ENCODE measurements at regions not wholly inside any gene's neighbourhood (a gene's known extent, or its start where the extent isn't known, plus 50 kb on each side); places are given as distances from the start of the nearest gene placed in this dataset.

GRCh38 chr13:47474326-47474725 is 526.7 kb downstream of the SUCLA2 start:
- TF ChIP-seq CTCF (IDR thresholded peaks at IDR 0.05; ENCODE audit: insufficient read depth, low read length, poor library complexity, severe bottlenecking) (no peak), EZH2phosphoT487 (conservative IDR thresholded peaks at IDR 0.05; ENCODE audit: low read length) (no peak)

GRCh38 chr13:47472516-47472915 is 528.6 kb downstream of the SUCLA2 start:
- H3K9ac ChIP-seq (ENCODE audit: low read length) = no peak overlapping the region
- no peaks in the 10 kb centered on the region for H3K36me3 ChIP-seq (ENCODE audit: low read length)
- H3K9me3 ChIP-seq (ENCODE audit: insufficient read depth, low read length) = no peaks in the 10 kb centered on the region
- H3K27ac ChIP-seq (ENCODE audit: low read depth, low read length) = no peak overlapping the region
- H4K20me1 ChIP-seq (ENCODE audit: low read depth, low read length) = no peaks in the 10 kb centered on the region
- H3K79me2 ChIP-seq (ENCODE audit: insufficient read depth, low read length) = no peaks in the 10 kb centered on the region
- no peak overlapping the region for H3K4me2 ChIP-seq (ENCODE audit: low read depth, low read length, poor library complexity, severe bottlenecking)
- H2AFZ ChIP-seq (ENCODE audit: low read depth, low read length, severe bottlenecking) = no peak overlapping the region
- H3F3A ChIP-seq (ENCODE audit: insufficient read depth) = no peaks in the 10 kb centered on the region
- TF ChIP-seq CTCF (IDR thresholded peaks at IDR 0.05; ENCODE audit: insufficient read depth, low read length, poor library complexity, severe bottlenecking) (no peak), EZH2phosphoT487 (conservative IDR thresholded peaks at IDR 0.05; ENCODE audit: low read length) (no peak)
- H3K27me3 ChIP-seq (ENCODE audit: low read length) = no peaks in the 10 kb centered on the region
- no peaks in the 10 kb centered on the region for H3K9me2 ChIP-seq (replicated peaks; ENCODE audit: insufficient read depth, low read length)
- no peak overlapping the region for H3K4me3 ChIP-seq (ENCODE audit: insufficient read depth, low read length, poor library complexity, severe bottlenecking)

More at GRCh38 chr13:47474326-47474725, 526.7 kb downstream of the SUCLA2 start:
- no peak overlapping the region for H2AFZ ChIP-seq (ENCODE audit: low read depth, low read length, severe bottlenecking)
- no peak overlapping the region for H3K27ac ChIP-seq (ENCODE audit: low read depth, low read length)
- H4K20me1 ChIP-seq (ENCODE audit: low read depth, low read length) = no peaks in the 10 kb centered on the region
- no peaks in the 10 kb centered on the region for H3K36me3 ChIP-seq (ENCODE audit: low read length)
- H3K4me3 ChIP-seq (ENCODE audit: insufficient read depth, low read length, poor library complexity, severe bottlenecking) = no peak overlapping the region
- no peaks in the 10 kb centered on the region for H3F3A ChIP-seq (ENCODE audit: insufficient read depth)
- H3K9ac ChIP-seq (ENCODE audit: low read length) = no peak overlapping the region
- no peaks in the 10 kb centered on the region for H3K27me3 ChIP-seq (ENCODE audit: low read length)
- H3K9me2 ChIP-seq (replicated peaks; ENCODE audit: insufficient read depth, low read length) = no peaks in the 10 kb centered on the region
- no peaks in the 10 kb centered on the region for H3K9me3 ChIP-seq (ENCODE audit: insufficient read depth, low read length)
- H3K79me2 ChIP-seq (ENCODE audit: insufficient read depth, low read length) = no peaks in the 10 kb centered on the region
- no peak overlapping the region for H3K4me2 ChIP-seq (ENCODE audit: low read depth, low read length, poor library complexity, severe bottlenecking)

GRCh38 chr13:47463726-47464125 is 537.3 kb downstream of the SUCLA2 start:
- H3K9ac ChIP-seq (ENCODE audit: low read length) = no peak overlapping the region
- TF ChIP-seq EZH2phosphoT487 (conservative IDR thresholded peaks at IDR 0.05; ENCODE audit: low read length) (no peak), CTCF (IDR thresholded peaks at IDR 0.05; ENCODE audit: insufficient read depth, low read length, poor library complexity, severe bottlenecking) (no peak)
- no peaks in the 10 kb centered on the region for H3F3A ChIP-seq (ENCODE audit: insufficient read depth)
- no peak overlapping the region for H3K27ac ChIP-seq (ENCODE audit: low read depth, low read length)
- H4K20me1 ChIP-seq (ENCODE audit: low read depth, low read length) = no peaks in the 10 kb centered on the region
- H3K9me3 ChIP-seq (ENCODE audit: insufficient read depth, low read length) = no peaks in the 10 kb centered on the region
- H3K4me3 ChIP-seq (ENCODE audit: insufficient read depth, low read length, poor library complexity, severe bottlenecking) = no peak overlapping the region
- H3K9me2 ChIP-seq (replicated peaks; ENCODE audit: insufficient read depth, low read length) = no peaks in the 10 kb centered on the region
- H3K79me2 ChIP-seq (ENCODE audit: insufficient read depth, low read length) = no peaks in the 10 kb centered on the region
- no peaks in the 10 kb centered on the region for H3K27me3 ChIP-seq (ENCODE audit: low read length)
- no peak overlapping the region for H3K4me2 ChIP-seq (ENCODE audit: low read depth, low read length, poor library complexity, severe bottlenecking)
- no peaks in the 10 kb centered on the region for H3K36me3 ChIP-seq (ENCODE audit: low read length)
- no peak overlapping the region for H2AFZ ChIP-seq (ENCODE audit: low read depth, low read length, severe bottlenecking)
